Activated CD8-positive, alpha-beta memory T cell treated with anti-CD3 and anti-CD28 coated beads for 36 hours (primary cell): ENCODE measurements at regions not wholly inside any gene's neighbourhood (a gene's known extent, or its start where the extent isn't known, plus 50 kb on each side); places are given as distances from the start of the nearest gene placed in this dataset.
"Not testable (repeated sequence)": the region's sequence is repeated elsewhere in the genome, so short reads cannot be mapped to it uniquely, and the experiment has no call there.

Source experiments
- CTCF ChIA-PET: fragments of 350-600 bp; sonication (Branson Sonifier 250); formaldehyde crosslinking; loops from one replicate; lab custom pipeline; 2021; ENCODE audit warnings: antibody characterized with exemption; lab: Charles Lee
- POLR2A ChIA-PET: fragments of 350-600 bp; sonication (Branson Sonifier 250); formaldehyde crosslinking; loops from one replicate; lab custom pipeline; 2021; ENCODE audit warnings: antibody characterized with exemption; lab: Charles Lee

DNA sequence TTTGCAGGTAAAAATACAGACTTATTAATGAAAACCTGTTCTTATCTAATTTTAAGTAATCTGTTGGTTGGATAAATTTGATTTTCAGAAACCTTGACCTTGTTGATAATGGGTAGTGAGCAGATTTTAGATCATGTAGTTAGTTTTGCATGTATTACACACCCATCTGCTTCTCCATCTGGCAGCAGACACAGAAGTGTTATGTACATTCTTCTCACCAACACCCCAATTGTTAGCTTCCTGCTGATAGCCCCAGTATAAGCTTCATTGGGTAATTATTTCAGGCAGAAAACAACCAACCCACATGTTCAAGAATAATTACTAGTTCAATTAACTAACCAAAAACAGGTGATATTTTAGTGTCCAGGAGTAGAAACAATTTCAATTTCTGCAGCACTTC, 1740.5 kb upstream of the AGA start:
- CTCF ChIA-PET = no interaction called here
- POLR2A ChIA-PET = no interaction called here

DNA sequence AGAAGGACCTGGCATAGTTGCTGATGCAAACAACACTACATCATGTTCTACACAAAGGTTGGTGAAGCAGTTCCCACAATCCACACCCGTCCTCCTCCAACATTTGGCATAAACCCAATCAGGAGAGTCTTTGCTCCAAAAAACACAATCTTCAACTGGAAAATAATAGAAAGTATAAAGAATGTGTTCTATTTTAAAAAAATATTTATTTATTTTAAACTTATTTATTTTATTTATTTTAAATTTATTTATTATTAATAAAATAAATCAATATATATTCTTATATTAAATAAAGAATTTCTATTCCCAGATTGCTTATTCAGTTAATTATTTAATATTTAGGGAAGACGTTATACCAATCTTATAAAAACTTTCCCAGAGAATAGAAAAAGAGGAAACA, 1753.7 kb upstream of the AGA start:
- CTCF ChIA-PET = no interaction called here
- POLR2A ChIA-PET = no interaction called here

DNA sequence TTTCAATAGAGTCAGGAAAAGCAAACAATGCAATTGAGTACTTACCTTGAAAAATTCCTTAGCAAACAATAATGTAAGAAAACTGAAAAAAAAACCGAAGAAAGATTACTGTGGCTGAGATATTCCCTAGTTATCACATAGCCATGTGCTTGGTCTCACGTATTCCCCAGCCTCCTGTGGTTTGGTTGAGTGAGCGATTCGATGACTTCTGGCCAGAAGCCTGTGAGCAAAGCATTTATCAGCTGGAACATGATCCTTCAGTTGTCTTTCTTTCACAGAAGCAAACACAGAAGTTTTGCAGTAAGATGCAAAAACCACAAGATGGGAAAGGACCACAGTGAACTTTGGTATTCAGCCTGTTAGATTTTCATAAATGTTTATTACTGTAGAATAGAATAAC, 1754.3 kb upstream of the AGA start:
- CTCF ChIA-PET = no interaction called here
- POLR2A ChIA-PET = no interaction called here

DNA sequence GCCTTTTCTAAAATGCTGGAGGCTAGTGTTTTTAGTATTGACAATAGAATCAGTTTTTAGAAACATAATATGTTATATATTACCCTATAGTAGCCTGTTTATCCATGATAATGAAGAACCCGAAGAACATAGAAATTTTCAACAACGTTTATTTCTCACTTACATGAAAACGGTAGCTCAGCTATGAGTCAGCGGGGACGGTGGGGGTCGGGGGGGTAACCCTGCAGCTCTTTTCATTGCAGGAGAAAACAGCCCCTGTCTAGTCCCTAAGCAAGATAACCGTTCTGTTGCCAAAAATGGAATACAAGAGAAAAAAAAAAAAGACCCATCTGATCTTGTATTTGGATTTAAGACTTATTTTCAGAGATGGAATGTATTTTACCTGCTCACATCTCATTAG, 1758.4 kb upstream of the AGA start:
- ChIA-PET POLR2A (no interaction called here), CTCF (no interaction called here)

DNA sequence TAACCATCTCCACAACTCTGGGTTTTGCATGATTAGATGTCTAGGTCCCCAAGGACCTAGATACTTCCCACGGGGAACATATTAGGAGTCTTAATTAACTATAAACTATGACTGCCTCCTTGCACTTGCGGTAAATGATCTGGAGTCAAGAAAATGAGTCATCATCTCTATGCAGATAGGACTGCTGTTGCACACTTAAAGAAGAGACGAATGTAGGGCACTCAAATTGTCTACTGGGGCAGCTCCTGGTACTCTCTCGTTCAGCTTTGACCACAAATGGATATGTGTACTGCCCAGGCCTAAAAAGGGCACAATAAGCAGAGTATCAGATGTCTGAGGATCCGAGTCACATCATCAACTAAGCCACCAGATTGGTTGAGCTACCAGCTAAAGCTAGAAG, 1783.4 kb upstream of the AGA start:
- ChIA-PET POLR2A (no interaction called here), CTCF (no interaction called here)

DNA sequence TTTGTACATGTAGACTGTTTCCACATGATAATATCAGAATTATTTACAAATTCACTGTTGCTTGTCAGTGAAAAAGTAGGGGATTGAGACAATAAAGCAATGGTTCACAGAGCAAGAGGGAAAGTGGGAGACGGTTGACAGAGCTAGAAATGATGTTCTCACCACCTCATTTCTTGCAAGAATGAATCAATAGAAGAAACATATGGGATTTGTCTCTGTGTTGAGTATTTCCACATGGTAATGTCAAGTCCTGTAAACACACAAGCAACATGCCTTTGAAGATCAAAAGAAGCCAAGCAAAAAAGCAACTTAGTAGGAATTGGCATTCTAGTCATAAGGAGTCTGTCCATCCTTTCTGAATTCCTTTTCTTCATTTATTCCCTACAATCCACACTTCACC, 1806.6 kb upstream of the AGA start:
- ChIA-PET CTCF (no interaction called here), POLR2A (no interaction called here)

DNA sequence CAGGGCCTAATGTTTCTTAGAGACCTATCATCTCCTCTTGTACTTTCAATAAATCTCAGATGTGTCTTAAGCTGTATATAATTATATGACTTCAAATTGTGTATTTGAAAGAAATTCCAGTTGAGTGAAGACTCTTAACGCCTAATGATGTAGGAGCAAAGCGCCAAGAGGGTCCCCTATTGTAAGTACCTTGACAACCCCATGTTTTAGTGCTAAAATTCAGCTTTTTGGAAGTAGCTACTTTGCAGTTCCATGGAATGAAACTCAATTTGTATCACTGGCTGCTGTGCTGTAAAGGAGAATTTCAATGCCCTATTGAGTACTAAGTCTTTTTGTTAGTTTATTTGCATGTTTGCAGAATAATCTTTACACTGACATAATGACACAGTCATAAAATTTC, 1826.6 kb upstream of the AGA start:
- CTCF ChIA-PET = interaction anchor here (0.6 kb wide), 1 partner anchor 29 kb away, joined by 3 read pairs; no protein-coding TSS in a partner anchor
- POLR2A ChIA-PET = no interaction called here

DNA sequence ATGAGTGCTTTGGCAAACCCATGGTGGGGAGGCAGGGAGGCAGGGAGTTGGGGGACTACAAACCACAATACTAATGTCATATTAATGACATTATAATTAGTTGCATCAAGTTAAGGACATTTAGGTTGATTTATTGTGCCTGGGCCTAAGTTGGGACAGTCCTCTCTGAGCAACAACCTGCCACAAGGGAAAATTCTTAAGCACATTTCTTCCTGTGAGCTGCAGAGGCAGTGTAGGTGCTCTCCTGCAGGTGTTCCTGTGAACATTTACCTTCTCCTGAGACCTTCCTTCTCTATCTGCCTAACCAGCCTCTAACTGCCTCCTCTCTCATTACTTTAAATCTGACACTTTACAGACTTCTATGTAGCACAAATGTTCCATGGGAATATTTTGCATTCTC, 1830.0 kb upstream of the AGA start:
- ChIA-PET CTCF (no interaction called here), POLR2A (no interaction called here)

DNA sequence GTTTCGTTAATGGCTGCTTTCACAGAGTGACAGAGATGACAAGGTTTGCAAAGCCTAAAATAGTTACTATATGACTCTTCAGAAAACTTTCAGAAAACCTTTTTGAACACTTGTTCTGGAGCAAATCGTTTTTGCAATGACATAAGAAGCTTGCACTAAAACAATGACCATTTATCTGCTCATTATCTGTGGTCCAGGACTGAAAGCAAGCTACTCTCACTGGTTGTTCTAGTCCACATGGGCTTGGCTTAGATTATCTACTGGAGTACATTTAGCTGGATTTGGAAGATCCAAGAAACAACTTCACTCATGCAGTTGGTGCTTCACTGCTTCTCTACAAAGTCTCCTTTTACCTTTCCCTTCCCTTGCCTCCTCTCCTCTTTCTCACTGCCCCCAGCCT, 1836.4 kb upstream of the AGA start:
- ChIA-PET POLR2A (no interaction called here), CTCF (no interaction called here)

DNA sequence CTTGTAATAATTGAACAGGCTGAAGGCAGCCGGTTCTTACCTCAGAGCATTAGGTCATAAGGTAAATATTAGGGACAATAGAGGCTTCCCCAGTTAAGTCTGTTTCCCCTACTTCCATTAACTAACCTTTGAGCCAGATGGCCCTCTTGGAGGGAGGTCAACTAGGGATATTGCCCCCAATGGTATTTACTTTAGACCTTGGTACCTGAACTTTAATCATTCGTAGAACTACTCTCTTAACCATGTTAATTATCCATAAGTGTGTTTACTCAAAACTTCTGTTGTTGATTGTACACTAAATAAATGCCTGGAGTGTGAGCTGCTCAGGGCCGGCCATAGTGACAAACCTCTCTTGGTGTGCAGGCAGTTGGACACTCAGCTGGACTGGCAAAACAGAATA, 1843.5 kb upstream of the AGA start:
- POLR2A ChIA-PET = no interaction called here
- CTCF ChIA-PET = no interaction called here

DNA sequence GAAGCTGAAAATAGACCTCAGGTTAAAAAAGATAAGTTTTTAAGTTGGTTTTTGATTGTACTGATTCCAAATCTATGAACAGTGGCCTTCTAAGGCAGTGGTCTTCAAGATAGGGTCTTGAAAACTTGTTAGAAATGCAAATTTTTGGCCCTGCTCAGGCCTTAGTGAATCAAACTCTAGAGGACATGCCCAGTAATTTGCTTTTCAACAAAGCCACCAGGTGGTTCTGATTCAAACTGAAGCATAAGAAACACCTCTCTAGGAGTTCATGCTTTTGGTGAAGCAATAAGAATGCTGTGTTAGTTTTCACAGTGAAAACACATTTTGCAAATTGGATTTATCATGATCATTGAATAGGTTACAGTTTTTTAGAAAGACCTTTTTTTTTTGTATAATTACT, 1849.4 kb upstream of the AGA start:
- CTCF ChIA-PET = no interaction called here
- POLR2A ChIA-PET = no interaction called here

DNA sequence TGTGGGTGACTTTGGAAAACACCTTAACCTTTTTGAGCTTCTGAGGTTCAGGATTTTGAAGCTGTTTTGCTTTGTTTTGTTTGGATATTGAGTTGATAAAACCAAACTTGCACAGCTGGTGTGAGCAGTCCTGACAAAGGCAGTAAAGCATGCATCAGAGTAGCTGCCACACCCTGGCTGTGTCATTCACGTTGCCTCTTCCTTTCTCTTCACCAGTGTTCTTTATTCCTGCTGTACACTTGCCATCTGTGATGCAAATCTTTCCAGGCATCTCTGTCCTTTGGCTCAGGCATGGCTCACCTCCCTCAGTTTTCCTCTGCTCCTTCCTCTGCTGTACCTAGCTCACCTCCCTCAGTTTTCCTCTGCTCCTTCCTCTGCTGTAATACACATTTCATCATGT, 1850.2 kb upstream of the AGA start:
- ChIA-PET CTCF (no interaction called here), POLR2A (no interaction called here)

DNA sequence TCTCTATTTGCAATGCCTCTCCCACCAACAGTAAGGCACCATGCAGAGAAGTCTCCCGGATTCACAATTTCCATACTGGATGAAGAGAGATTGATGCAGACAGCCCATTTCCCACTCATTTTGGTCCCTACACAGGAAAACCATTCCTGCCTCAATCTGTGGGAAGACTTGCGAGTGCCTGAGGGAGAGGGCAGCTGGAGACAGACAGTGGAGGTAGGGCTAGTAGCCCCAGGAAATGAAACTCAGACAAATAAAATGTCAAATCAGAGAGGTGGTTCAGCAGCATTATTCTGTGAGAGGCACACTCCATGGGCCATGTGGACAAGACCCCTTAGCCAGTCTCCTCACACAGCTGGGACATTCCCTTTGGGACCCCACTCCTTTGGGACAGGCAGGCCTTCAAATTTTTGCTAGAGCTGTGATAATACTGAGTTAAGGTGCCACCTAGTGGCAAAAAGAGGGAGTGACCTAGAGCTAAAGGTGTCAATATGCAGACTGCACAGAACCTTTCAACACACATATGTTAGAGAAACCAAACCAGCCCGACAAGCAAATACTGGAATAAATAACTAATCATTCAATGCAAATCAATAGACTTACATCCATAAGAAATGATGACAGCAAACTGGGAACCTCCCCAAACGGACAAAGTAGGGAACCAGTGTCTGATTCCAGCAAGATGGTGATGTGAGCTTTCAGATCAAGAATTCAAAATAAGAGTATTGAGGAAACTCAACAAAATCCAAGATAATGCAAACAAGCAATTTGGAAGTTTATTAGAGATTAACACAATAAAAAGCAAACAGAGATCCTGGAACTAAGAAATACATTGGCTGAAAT, 1865.3 kb upstream of the AGA start:
- CTCF ChIA-PET = no interaction called here
- POLR2A ChIA-PET = no interaction called here

DNA sequence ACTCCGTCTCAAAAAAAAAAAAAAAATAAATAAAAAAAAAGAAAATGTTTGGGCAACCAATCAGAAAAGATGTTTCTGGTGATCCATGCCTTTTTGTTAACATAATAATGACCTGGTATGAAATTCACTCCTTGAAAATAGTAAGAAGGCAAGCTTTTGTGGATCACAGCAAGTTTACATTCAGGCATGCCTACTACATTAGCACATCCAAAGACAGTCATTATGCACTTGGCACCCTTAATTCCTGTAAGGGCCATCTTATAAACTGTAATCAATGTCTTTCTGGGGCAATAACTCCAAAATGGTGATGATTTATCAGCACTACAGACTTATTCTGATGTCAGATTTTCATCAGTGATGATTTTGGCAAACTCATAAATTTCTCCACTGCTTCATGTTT, 1871.6 kb upstream of the AGA start:
- ChIA-PET POLR2A (no interaction called here), CTCF (no interaction called here)

DNA sequence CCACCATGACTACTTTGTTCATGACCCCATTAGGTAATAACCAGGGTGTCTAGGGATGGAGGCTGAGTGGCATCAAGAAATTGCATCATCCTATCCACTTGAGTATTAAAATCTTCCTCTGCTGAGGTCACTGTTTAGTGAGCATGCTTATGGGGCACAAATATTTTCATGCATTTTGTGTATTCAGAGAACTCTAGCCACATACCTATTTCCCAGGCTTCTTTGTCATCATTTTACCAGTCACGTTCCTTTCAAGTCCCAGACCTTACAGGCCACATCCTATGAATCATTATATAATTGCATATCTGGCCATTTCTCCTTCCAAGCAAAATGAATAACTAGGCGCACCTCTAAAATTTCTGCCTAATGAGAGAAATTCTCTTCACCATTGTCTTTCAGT, 1882.9 kb upstream of the AGA start:
- ChIA-PET CTCF (no interaction called here), POLR2A (no interaction called here)

DNA sequence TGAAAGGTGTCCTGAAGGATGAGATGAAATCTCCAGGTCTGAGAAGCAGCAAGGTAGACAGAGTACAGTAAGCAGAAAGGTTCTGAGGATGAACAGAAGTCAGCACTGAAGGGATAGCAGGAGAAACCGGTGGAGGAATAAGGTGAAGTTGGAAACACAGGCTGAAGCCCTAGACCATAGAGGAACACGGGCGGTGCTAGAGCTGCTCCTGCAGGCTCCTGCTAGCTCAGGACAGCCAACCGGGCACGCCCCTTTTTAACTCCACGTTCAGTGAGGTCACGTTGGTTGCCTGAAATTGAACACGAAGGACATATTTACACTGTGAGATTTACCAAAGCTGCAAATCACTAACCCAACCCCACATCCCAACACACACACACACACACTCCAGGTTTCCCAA, 1886.4 kb upstream of the AGA start:
- ChIA-PET CTCF (no interaction called here), POLR2A (no interaction called here)

DNA sequence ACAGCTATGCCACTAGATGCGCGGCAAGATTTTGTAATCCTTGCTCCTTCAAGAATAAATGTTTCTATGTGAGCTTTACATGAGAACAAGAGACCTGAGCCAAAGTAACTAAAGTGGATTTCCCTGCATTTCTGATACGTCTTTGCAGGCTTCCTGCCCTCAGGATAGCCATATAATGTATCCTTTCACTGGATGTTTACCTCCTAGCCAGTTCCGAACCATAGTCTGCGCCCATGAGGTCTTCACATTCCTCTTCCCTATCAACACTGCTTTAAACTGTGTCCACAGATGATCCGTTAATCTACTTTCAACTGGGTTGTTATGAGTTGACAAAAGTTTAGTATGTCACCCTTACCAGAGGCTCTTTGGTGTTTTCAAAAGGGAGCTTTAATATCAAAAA, 1889.1 kb upstream of the AGA start:
- ChIA-PET POLR2A (no interaction called here), CTCF (no interaction called here)

DNA sequence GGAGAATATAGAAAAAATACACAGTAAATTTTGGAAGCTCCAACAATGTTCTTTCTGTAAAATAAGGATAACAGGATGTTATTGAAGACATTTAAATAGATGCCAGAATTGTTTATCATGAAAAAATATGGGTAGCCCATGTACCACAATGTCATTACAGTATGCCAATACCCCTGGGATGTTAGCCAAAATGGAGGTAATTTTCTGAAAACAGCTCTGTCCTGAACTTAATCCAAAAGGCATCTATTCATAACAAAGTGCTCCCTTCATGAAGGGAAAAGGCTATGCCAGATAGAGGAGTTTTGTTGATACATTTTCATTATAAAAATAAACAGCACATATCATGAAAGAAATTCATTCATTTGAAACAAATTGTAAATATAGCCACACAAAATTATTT, 1902.6 kb upstream of the AGA start:
- ChIA-PET POLR2A (no interaction called here), CTCF (no interaction called here)

DNA sequence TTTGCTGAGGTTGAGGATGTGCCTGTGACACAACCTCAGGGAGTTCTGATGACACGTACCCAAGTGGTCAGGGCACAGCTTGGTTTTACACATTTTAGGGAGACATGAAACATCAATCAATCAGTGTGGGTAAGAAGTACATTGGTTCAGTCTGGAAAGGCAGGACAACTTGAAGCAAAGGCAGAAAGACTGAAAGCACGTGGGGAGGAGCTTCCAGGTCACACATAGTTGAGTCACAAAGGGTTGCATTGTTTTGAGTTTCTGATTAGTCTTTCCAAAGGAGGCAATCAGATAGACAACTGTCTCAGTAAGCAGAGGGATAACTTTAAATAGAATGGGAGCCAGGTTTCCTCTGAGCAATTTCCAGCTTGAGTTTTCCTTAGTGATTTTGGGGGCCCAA, 1910.0 kb upstream of the AGA start:
- ChIA-PET CTCF (no interaction called here), POLR2A (no interaction called here)

DNA sequence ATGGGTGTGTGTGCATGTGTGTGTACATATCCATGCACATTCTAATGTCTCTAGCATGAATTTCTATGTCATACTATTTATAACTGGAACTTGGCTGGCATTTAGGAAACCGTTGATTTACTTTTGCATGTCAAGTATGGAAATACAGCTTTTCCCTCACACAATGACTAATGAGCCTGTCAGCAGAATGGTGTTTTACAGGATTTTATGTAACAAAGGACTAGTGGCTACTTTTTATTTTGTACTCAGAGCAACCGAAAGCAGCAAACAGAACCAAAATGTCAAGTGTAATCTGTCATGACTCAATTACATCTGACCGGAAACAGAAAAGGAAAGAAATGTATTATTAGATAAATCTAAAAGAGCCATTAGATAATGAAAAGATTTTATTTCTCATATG, 1911.5 kb upstream of the AGA start:
- ChIA-PET CTCF (no interaction called here), POLR2A (no interaction called here)

DNA sequence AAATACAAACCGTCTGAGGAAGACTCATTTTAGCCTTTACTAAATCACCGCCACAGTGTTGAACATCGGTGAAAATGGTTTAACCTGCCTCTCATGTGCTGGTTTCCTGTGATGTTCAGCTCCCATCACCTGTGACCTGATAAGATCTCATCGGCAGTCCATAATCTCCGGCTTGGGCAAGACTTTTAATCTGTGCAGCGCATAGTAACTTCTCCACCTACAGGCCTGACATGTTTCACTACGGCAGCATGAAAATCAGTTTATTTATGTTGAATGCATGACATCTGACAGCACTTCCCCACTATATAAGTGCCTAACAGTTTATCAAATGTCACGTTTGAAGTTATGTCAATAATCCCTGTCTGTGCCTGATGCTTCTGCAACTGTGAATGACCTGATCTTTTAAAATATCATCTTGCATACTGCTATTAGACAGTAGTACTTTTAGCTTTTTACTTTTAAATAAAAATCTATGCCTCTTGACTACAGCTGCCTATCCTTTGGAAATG, 1919.8 kb upstream of the AGA start:
- CTCF ChIA-PET = no interaction called here

DNA sequence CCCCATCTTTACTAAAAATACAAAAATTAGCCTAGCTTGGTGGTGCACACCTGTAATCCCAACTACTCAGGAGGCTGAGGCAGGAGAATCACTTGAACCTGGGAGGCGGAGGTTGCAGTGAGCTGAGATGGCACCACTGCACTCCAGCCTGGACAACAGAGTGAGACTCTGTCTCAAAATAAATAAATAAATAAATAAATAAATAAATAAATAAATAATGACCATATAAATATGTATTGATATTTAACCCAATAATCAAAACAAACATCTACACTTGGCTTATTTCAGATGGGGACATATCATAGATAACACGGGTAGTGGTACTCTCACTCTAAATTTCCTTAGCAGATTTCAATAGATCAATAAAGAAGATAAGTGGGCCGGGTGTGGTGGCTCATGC, 1923.7 kb upstream of the AGA start:
- POLR2A ChIA-PET, CTCF ChIA-PET: not testable (repeated sequence)

More for the DNA sequence above, 1919.8 kb upstream of the AGA start:
- POLR2A ChIA-PET = no interaction called here
